Sigmoid colon (tissue), 3 donors: ENCODE measurements at regions not wholly inside any gene's neighbourhood (a gene's known extent, or its start where the extent isn't known, plus 50 kb on each side); places are given as distances from the start of the nearest gene placed in this dataset.

ENCODE experiments used
- CTCF ChIP-seq, 4 experiments: fragments of 450-650 bp in 3 of 4; fragments of 200-600 bp in 1 of 4; IDR thresholded peaks; one replicate each; pipeline ENCODE4 v1.5.1; 2016 to 2019; ENCODE audit warnings: antibody characterized with exemption in 4 of 4, mild to moderate bottlenecking in 3 of 4, moderate library complexity in 2 of 4
- POLR2A ChIP-seq, 2 donors: fragments of 450-650 bp; IDR thresholded peaks; one replicate each; pipeline ENCODE4 v1.6.1; 2016; ENCODE audit warnings: antibody characterized with exemption in 2 of 2, mild to moderate bottlenecking in 2 of 2, moderate library complexity in 2 of 2

DNA sequence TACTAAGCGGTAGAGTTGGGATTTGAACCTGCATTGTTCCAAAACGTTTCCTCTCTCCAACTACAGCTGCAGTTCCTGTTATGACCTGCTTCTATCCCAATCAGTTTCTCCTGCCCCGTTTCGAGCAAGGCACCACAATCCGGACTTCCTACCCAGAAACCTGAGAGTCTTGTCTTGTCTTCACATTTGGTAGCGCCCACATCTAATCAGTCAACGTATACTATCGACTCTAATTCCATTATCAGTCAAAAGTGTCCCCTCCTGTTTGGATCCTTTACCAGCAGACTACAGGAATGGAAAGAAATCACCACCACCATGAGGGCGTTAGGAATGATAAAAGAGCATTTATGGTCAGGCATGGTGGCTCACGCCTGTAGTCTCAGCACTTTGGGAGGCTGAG is 124.6 kb downstream of the AXIN2 start:
- TF ChIP-seq CTCF (IDR thresholded peaks at IDR 0.05) (no peak), POLR2A (IDR thresholded peaks at IDR 0.05) (no peak)
